Endodermal cell (in vitro differentiated cells): ENCODE measurements at regions not wholly inside any gene's neighbourhood (a gene's known extent, or its start where the extent isn't known, plus 50 kb on each side); places are given as distances from the start of the nearest gene placed in this dataset.

Experiments used
- DNase-seq: peaks from one replicate; pipeline ENCODE4 v3.0.0-alpha.2; 2017
- H3K27ac ChIP-seq: 2 replicates; pipeline ENCODE4 v1.5.1; 2013; ENCODE audit warnings: mild to moderate bottlenecking, low read depth, low read length, moderate library complexity
- H3K27me3 ChIP-seq: 2 replicates; pipeline ENCODE4 v1.6.1; 2013; ENCODE audit warnings: mild to moderate bottlenecking, low read length, moderate library complexity; ENCODE audit not compliant: insufficient read depth, control insufficient read depth, poor library complexity, severe bottlenecking
- H3K36me3 ChIP-seq: 2 replicates; pipeline ENCODE4 v1.7.0; 2013; ENCODE audit warnings: mild to moderate bottlenecking, low read length, moderate library complexity; ENCODE audit not compliant: control insufficient read depth, insufficient read depth
- H3K4me1 ChIP-seq: one replicate; pipeline ENCODE4 v1.7.0; 2013; ENCODE audit warnings: low read length; ENCODE audit not compliant: control insufficient read depth, insufficient read depth
- H3K4me3 ChIP-seq: 2 replicates; pipeline ENCODE4 v1.5.1; 2013; ENCODE audit warnings: mild to moderate bottlenecking, low read length, moderate library complexity
- H3K9ac ChIP-seq: 2 replicates; pipeline ENCODE4 v1.6.1; 2013; ENCODE audit warnings: mild to moderate bottlenecking, low read length, moderate library complexity; ENCODE audit not compliant: poor library complexity, severe bottlenecking; ENCODE audit errors: extremely low read depth
- H3K9me3 ChIP-seq: 2 replicates; pipeline ENCODE4 v1.6.1; 2013; ENCODE audit warnings: mild to moderate bottlenecking, low read length, moderate library complexity; ENCODE audit not compliant: control insufficient read depth
- H3K27ac Mint-ChIP-seq: 2 replicates; pipeline ENCODE4 v1.8.0; 2020; ENCODE audit warnings: mixed read lengths
- H3K27me3 Mint-ChIP-seq: 2 replicates; pipeline ENCODE4 v1.8.0; 2021; ENCODE audit warnings: mild to moderate bottlenecking, mixed read lengths; ENCODE audit not compliant: insufficient read depth
- H3K36me3 Mint-ChIP-seq: 2 replicates; pipeline ENCODE4 v1.8.0; 2020; ENCODE audit warnings: low read depth, mixed read lengths
- H3K4me1 Mint-ChIP-seq: 2 replicates; pipeline ENCODE4 v1.8.0; 2020; ENCODE audit warnings: mixed read lengths
- H3K4me3 Mint-ChIP-seq: 2 replicates; pipeline ENCODE4 v1.8.0; 2020; ENCODE audit warnings: mild to moderate bottlenecking, moderate library complexity, mixed read lengths
- H3K9me3 Mint-ChIP-seq: 2 replicates; pipeline ENCODE4 v1.8.0; 2020; ENCODE audit warnings: mild to moderate bottlenecking, mixed read lengths
- CTCF ChIP-seq: fragments of 200-600 bp; sonication (generic); conservative IDR thresholded peaks from 2 replicates; pipeline ENCODE4 v1.5.0; 2021; ENCODE audit warnings: antibody characterized with exemption, mild to moderate bottlenecking
- WGBS, 2 experiments: methylation state at CpG; one replicate each; pipeline versions ENCODE4 v1.1.5 to v1.1.7; 2013; ENCODE audit warnings: missing lambda C conversion rate in 2 of 2, mixed read lengths in 1 of 2; ENCODE audit not compliant: insufficient coverage in 1 of 2, insufficient read length in 1 of 2; 5-methylcytosine and 5-hydroxymethylcytosine counted together

GRCh38 chr13:72313546-72313945 lies 413.9 kb downstream of the MZT1 start:
- no peak overlapping the region for H3K9ac ChIP-seq
- no peaks in the 10 kb centered on the region for H3K4me1 ChIP-seq
- H3K4me3 ChIP-seq: no peak overlapping the region
- no peak overlapping the region for H3K27ac ChIP-seq
- Mint-ChIP-seq H3K9me3 (no peaks in the 10 kb centered on the region), H3K27me3 (no peaks in the 10 kb centered on the region), H3K4me3 (no peak overlapping the region), H3K4me1 (peaks cover 4% of the 10 kb centered on the region), H3K27ac (no peak overlapping the region), H3K36me3 (no peaks in the 10 kb centered on the region)
- no peaks in the 10 kb centered on the region for H3K9me3 ChIP-seq
- no peaks in the 10 kb centered on the region for H3K27me3 ChIP-seq
- WGBS, 2 experiments: 94 to 97% methylated on average over 6 to 7 of the region's 7 CpGs
- DNase-seq: no peak
- H3K36me3 ChIP-seq: no peaks in the 10 kb centered on the region
- TF ChIP-seq CTCF: no peak

GRCh38 chr13:72303941-72304746 lies 423.3 kb downstream of the MZT1 start:
- no peaks in the 10 kb centered on the region for H3K36me3 Mint-ChIP-seq
- no peak overlapping the region for H3K27ac ChIP-seq
- TF ChIP-seq CTCF: no peak
- no peaks in the 10 kb centered on the region for H3K27me3 Mint-ChIP-seq
- 83 to 95% methylated on average over 3 to 6 of the region's 7 CpGs for WGBS, 2 experiments
- no peaks in the 10 kb centered on the region for H3K36me3 ChIP-seq
- no peak for DNase-seq
- H3K9me3 Mint-ChIP-seq: no peaks in the 10 kb centered on the region
- H3K4me1 Mint-ChIP-seq: peaks cover 3% of the 10 kb centered on the region
- H3K9ac ChIP-seq: no peak overlapping the region
- H3K4me3 ChIP-seq: no peak overlapping the region
- no peaks in the 10 kb centered on the region for H3K27me3 ChIP-seq
- no peak overlapping the region for H3K4me3 Mint-ChIP-seq
- no peak overlapping the region for H3K27ac Mint-ChIP-seq
- H3K4me1 ChIP-seq: no peaks in the 10 kb centered on the region
- no peaks in the 10 kb centered on the region for H3K9me3 ChIP-seq

GRCh38 chr13:72296246-72296645 lies 429.2 kb upstream of the DACH1 start:
- no peaks in the 10 kb centered on the region for H3K27me3 Mint-ChIP-seq
- Histone ChIP-seq H3K4me3 (no peak overlapping the region), H3K36me3 (no peaks in the 10 kb centered on the region), H3K27me3 (no peaks in the 10 kb centered on the region), H3K4me1 (no peaks in the 10 kb centered on the region), H3K27ac (no peak overlapping the region), H3K9ac (no peak overlapping the region), H3K9me3 (no peaks in the 10 kb centered on the region)
- WGBS, 2 experiments: 95% methylated on average over 3 of the region's 3 CpGs; no CpG with 5 or more reads in 1 of the 2 experiments
- TF ChIP-seq CTCF: no peak
- H3K4me3 Mint-ChIP-seq: no peak overlapping the region
- H3K4me1 Mint-ChIP-seq: no peaks in the 10 kb centered on the region
- no peaks in the 10 kb centered on the region for H3K36me3 Mint-ChIP-seq
- no peak overlapping the region for H3K27ac Mint-ChIP-seq
- no peaks in the 10 kb centered on the region for H3K9me3 Mint-ChIP-seq
- DNase-seq: no peak
